Glomerular visceral epithelial cell (primary cell): ENCODE measurements at regions not wholly inside any gene's neighbourhood (a gene's known extent, or its start where the extent isn't known, plus 50 kb on each side); places are given as distances from the start of the nearest gene placed in this dataset.

ENCODE experiments used
- DNase-seq: peaks from one replicate; pipeline ENCODE4 v3.0.0-alpha.2; 2016; ENCODE audit errors: extremely low spot score

DNA sequence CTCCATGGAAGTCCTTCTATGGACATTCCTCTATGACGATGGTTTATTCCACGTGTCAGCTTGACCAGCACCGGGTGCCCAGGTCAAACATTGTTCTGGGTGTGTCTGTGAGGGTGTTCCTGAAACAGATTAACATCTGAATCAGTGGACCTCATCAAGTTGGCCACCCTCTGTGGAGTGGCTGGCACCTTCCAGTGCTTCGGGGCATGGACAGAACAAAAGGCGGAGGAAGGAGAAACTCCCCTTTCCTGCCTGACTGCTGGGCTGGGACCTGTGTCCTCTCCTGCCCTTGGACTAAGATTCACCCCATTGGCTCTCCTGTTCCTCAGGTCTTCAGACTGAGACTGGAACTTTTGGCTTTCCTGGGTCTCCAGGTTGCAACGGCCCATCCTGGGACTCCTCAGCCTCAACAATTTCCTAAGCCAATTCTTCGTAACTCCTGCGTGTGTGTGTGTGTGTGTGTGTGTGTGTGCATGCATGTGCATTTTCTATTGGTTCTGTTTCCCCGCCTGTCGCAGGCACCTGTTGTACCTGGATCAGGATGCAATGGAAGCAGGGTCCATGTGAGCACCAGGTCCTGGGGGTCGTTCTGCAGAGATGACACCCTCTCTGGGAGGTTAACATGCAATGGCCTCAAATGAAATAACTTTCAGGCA is 357.2 kb upstream of the SALL3 start:
- no peak for DNase-seq

DNA sequence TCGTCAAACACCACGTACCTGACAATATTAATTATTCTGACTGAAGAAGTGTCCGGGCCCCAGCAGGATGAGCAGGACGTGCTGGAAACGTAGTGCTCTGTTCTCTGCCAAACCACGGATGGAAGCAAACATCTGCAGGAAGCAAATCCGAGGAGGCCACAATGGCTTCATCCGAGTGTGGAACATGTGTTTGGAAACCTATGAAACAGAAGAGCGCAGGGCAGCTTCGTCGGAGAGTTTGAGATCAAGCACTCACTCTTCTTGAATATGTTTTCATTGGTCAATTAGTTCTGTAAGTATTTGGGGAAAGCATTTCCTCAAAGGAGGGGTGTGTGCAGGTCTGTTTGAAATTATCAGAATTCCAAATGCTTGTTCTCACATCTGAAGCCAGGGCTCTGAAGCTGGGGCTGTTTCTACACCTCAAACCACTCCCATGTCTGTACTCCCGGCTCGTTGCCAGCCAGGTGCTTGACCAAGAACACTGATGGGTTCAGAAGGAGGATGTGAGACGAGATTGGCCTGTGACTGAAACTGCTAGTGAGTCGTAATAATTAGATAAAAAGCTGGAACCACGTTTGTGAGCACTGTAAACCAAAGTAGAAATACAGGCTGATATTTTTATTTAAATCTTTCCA is 356.6 kb upstream of the SALL3 start:
- DNase-seq, result no peak

DNA sequence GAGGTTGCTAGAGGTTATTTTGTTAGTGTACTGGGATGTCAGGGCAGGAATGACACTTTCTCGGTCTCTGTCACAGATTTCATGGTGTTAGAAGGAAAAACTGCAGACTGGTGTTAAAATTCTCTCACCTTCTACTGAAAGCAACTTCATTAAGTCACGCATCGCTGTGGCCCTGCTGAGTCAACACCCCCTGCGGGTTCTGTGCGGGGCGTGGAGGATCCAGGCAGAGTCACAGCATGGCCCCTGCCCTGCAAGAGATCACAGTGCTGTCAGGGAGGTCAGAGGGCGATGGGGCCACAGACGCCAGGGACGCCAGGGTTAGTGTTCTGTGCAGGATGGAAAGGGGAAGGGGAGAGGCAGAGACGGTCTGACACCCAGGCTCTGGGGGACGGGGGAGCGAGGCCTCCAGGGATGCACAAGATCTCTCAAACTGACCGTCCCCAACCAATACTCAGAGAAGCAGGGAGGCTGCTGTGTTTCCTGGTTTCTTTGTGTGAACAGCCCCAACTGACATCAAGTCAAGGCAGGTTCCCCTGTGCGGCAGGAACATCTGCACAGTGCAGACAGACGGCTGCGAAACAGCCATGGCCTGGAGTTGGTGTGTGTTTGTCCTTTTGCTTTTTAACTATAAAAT is 354.9 kb upstream of the SALL3 start:
- no peak for DNase-seq

DNA sequence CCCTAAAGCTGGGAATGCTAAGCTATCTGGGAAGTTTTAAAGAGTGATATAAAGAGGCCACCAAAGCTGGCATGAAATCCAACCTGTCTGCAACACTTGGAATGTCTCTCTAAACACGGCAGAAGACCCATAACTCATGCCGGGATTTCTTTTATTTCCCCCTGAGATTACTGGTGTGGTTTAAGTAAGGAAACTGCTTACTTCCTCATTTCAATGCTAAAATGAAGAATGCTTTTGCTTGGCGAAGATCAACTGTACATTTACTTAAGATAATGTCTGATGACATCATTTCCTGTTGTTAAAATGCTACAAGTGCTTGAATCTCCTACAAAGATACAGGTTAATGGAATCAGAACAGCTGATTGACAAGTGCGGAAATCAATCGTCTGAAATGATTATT is 353.8 kb upstream of the SALL3 start:
- no peak for DNase-seq

DNA sequence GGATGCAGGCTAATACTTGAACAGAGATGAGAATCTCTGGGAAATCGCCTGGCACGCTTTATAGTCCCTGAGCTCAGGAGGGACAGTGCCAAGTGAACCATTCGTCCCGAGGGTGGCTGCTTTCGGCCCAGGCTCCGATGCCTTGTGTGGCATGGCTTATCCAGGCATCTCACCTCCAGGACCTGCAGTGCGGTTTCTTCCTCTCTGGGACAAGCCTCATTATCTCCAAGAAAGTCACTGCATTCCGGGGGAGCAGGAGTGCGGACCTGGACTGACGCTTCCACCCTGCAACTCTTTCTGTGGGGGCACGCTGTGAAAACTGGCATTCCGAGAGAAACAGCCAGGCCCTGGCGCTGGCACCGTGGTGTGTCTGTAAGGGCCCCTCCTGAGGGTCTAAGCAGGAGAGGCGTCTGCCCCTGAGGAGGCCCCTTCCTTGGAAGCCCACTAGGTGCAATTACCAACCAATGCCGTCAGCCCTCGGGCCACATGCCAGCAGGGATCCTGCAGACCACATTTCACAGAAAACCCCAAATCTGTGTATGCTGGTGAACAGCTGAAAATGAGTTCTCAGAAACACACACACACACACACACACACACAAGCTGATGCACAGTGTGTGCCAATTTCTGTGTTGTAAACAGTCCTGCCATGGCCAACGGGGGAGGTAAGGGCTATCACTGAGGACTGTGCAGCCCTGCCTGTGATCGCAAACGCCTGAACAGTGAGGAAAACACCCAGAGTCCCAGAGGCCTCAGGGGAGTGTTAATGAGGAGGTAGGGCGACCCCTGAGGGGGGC is 351.9 kb upstream of the SALL3 start:
- DNase-seq, result no peak

DNA sequence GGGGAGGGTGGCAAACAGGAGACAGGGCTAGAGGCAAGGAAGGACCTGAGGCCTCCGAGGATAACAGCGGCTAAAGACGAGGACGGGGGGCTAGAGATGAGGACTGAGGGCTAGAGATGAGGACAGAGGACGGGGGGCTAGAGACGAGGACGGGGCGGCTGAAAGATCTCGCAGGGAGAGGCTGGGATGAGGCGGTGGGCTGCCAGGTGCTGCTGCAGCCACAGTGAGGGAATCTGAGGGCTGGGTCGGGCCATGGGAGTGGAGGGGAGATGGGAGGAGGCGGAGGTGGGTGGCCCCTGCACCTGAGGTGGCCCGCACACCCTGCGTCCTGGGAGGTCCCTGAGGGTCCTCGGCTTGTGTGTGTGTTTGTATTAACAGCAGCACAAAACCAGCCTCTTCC is 350.2 kb upstream of the SALL3 start:
- no peak for DNase-seq

DNA sequence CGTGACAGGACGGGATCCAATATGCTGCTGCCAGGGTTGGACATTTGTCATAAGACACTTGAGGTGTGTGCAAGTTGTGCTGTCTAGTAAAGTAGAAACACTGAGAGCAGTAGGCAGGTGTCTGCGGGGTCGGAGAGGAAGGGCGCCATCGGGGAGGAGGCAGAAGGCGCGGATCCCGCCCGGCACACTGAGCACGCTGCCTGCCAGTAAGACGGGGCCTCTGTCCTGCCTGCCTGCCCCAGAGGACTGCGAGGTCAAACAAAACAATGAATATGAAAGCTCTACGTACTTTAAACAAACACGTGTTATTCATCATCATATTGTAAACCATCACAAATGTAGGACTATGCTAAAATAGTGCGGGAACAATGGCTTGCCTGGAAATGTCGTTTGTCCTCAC is 349.3 kb upstream of the SALL3 start:
- DNase-seq, result no peak

DNA sequence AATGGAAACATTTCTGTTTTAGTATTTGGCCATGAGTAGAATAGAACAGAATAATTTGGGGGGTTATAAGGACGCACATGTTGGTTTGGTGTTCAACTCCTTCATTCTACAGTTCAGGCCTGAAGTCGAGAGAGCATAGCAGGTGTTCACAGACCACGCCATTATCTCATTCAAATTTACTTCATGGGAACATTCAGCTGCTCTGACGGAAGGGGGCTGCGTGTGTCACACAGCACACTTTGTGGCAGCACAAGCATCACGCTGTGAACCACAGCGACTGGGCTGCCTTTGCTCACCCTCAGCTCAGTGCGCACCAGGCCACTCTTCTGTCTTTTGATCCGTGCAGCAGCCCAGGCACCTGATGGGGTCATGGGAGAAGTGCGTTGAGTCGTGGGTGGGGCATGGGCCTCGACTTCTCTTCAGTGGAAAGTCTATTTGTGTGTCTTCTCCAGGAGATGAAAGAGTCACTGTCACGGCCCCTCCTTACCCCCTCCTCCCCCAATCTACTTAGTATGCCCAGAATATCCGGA is 348.6 kb upstream of the SALL3 start:
- no peak for DNase-seq

DNA sequence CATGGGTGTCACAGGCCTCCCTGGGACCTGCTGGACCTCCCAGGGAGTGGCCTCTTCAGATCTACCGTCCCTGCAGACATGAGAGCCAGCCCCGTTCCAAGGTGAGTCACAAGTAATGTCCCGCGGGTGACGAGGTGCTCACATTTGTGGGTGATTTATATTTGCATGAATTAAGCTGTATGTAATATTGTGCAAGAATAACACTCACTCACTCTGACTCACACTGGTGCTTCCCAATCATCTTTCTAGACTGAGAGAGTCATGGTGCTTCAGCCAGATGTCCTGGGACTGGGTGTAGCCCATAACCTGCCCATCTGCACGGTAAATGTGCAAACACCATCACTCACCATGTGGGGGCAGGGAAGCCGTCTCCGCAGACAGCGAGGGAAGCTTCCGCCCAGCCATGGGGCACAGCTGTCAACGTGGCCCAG is 347.5 kb upstream of the SALL3 start:
- DNase-seq, result no peak

DNA sequence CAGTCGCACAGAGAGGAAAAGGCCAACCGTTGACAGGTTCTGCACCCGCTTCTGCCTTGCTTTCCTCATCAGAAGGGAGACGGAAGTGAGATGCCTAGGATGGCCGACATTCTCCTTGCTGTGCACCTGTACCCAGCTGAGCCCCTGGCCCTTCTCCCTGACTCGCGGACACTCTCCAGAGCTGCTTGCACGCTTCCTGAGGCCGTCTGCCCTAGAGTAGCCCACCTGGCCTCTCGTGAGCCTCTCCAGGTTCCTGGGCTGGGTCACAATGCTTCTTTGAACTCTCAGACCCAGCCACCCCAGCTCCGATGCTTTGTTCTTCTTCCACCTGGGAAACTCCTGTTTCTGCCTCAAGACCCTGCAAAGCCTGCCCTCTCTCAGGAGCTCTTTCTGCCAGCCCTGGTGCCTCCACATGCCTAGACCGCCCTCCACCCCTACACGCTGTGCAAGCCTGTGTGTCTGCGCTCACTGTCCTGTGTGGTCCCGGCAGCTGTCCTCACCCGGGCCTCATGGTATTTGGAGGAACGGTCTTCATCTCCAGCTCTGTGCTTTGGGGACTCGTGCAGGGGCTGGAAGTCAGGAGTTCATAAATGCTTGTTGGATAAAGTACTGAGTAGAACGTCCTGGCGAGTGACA is 345.4 kb upstream of the SALL3 start:
- no peak for DNase-seq

DNA sequence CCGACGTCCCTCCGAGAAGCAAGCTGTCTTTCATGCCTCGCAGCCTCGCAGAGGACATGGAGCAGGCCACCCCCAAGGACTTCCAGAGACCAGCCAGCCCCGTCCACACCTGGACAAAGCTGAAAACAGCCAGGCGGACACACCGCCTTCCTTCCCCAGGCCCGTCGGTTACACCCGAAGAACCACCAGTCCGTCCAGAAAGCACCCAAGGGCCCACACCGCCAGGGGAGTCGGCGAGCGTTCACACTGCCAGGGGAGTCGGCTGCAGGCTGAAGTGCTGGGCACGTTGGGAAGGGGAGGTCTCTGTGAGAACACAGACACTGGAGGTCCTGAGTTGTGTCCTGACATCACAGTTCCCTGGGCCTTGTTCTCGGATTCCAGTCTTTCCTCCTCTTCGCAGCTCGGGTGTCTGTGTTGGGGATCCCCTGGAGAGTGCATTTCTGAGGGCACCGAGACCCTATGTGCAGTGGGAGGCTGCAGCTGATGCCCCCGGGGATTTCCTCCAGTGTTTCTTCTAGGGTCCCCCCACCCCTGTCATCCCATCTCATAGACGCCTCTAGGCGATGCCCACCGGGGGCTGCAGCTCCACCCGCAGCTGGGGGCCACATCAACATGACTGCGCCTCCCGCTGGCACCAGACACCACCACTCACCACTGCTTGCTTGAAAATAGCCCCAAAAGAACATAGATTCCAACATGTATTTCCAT is 344.4 kb upstream of the SALL3 start:
- DNase-seq, result no peak

DNA sequence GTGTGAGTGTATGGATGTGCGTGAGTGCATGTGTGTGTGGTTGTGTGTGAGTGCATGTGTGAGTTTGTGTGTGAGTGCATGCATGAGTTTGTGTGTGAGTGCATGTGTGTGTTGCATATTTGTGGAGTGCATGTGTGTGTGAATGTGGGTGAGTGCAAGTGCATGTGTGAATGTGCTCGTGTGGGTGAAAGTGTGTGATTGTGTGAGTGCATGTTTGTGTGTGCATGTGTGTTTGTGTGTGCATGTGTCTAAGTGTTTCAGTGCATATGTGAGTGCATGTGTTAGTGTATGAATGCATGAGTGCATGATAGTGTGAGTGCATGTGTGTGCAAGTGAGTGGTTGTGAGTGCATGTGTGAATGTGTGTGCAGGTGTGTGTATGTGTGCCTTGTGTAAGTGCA is 343.4 kb upstream of the SALL3 start:
- no peak for DNase-seq

DNA sequence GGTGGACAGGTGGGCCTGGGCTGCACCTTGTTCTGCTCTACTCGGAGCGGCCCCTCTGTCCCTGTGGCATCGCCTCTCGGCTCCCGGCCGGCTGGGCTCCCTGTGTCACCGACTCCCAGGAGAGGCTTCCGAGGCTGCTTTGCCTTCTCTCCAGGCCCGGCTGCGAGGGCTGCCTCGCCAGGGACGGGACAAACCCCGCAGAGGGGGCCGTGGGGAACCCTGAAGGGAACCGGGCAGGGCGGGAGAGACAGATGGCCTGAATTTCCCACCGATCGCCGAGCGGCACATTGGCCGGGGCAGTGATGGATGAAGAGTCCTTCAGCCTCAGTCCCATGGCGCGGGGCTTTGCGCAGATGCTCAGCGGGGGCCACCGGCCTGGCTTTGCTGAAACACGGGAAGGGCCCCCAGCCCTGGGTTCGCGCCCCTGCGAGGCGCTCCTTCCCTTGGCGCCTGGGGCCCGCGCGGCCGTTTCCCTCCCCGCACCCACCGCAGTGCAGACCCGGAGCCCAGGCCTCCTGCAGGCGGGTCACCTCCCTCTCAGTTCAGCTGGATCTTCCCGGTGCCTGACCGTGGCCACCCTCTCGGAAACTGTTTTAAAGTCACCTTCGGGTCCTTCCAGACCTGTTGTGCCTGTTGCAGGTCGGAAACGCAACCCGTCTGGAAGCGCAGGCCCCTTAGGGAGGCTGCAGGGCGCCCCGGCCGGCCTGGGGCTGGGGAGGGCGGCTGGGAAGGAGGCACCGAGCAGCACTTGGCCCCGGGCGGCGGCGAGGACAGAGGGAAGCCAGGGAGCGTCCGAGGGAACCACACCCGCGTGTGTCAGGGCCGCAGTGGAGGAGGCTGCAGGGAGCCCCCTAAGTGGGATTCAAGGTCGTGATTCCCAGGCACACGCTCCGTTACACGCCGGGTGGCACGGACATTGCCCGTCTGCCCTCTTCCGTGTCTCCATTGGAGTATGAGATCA is 341.9 kb upstream of the SALL3 start:
- no peak for DNase-seq

DNA sequence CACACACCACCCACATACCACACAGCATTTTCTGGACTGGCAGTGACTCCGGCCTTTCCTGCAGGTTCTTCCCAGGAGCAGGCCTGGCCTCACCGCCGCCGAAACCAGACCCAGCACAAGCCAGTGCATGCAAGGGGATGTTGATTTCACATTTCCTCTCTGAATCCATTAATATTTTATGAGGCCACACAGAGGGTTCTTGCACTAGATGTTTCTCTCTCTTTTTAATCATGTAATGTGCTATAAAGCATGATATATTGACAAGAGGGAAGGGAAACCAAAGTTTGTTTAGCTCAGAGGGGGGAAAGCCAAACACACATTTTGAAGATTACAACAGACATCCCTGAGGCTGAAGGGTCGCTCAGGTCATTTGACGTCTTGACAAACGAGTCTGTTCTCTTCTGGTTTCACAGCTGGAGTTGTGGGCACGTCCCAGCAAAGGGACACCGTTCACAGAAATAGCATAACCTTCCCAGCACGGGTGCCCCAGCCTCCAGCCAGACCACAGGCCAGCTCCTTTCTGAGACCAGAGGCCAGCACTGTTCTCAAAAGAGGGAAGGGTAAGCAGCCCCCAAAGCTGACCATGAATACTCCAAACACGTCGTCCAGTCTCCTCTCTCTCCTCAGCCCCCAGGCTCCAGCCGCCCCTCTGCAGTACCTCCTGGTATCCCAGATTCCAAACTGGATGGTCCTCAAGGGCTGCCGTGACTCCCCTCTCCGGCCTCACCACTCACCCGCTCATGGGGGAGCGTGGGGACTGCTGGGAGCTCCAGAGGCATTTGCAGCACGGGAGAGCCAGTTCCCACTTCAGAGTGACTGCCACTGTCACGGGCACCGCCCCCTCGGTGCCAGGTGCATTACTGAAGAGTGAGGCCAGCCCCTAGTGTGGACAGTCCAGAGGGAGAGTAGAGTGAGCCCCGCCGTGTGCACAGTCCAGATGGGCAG is 340.3 kb upstream of the SALL3 start:
- DNase-seq, result no peak

DNA sequence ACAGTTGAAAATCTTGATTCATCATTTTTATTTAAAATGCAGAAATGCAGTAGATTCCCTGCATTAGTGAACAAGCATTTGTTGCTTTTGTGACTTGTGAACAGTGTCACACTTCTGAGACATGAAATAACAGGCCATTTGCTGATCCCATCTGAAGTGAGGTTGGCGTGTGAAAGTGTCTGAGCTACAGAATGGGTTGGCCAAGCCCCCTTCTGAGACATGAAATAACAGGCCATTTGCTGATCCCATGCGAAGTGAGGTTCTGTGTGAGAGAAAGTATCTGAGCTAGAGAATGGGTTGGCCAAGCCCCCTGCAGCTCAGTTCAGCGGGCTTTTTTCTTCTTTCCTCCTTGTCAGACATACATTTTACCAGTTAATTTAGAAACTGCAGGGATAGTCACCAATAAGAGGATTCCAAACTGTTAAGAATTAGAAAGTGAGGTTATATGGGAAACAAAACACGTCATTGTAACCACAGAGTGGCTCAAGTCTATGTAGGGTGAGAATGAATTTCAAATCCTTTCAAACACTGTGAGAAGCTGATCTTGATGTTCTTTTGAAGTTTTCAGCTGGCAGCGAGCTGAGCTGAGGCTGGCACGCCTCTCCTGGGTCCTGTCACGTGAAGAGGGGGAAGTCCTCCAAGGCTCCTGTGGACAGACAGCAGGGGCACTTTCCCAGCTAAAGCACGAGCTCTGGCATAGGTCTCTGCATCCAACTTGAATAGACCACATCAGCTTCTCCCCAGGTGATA is 339.2 kb upstream of the SALL3 start:
- DNase-seq, result no peak

DNA sequence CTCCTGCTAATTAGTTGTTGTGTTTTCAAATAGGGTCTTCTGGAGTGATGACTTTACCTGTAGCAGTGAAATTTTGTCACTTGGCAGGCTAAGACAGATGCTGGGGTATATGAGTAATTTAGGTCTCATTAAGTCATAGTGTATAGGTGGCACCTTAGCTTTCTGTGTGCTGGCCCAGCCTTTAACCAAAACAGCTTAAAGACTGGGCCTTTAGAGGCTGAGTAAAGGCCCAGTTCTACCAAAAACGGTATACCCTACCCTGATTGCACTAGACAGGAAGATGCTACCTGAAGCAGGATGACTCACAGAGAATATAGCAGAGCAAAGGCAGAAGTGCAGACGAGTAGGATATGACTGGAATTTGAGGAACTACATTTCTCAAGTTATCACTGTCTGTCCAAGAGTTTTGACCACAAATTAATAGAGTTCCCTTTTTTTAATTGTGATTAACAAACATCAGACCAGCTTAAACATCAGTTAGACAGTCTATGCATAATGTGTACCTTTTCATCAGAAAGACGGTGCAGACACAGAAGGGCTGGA is 337.9 kb upstream of the SALL3 start:
- DNase-seq, result no peak

DNA sequence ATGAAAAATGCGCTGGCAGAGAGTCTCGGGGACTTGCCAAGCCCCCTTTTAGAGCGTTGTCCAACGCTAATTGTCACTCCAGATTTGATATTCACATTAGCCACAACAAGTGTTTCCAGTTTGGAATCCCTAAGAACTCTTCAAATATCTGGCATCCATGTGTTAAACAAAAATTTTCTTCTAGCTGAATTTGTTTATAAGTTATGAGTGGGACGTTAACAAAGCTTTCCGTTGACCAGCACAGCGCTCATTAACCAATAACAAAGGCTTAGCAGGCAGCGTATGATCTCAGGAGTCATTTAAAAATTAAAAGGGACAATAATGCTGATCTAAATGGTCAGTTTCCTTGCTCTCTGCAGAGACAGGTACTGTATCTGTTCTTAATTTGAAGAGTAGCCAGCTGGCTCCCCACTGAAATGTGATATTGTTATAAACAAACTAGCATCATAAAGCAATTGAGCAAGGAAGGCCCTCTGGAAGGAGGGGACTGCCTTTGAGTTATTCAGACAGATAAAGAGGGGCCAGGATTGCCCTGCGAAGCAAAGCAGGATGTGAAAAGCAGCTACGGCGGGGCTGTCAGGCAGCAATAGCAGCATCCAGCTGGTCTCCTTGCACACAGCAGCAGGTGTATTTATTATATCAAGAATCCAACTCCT is 337.2 kb upstream of the SALL3 start:
- DNase-seq, result no peak
